HL-60 (cell line): ENCODE measurements at regions not wholly inside any gene's neighbourhood (a gene's known extent, or its start where the extent isn't known, plus 50 kb on each side); places are given as distances from the start of the nearest gene placed in this dataset.

Experiments
- GABPA ChIP-seq: IDR thresholded peaks from 2 replicates; pipeline ENCODE4 v1.6.1; 2012; ENCODE audit warnings: low read depth
- POLR2AphosphoS5 ChIP-seq: IDR thresholded peaks from 2 replicates; pipeline ENCODE4 v1.6.1; 2012; ENCODE audit warnings: low read depth
- TF ChIP-seq, protein P1 (sequence below): IDR thresholded peaks from one replicate; pipeline ENCODE4 v1.5.1; 2011; ENCODE audit warnings: low read length, control low read depth, inconsistent platforms; ENCODE audit not compliant: insufficient read depth
- TF ChIP-seq, protein P2 (sequence below): IDR thresholded peaks from 2 replicates; pipeline ENCODE4 v1.6.1; 2012; ENCODE audit warnings: low read depth; ENCODE audit not compliant: insufficient replicate concordance

DNA sequence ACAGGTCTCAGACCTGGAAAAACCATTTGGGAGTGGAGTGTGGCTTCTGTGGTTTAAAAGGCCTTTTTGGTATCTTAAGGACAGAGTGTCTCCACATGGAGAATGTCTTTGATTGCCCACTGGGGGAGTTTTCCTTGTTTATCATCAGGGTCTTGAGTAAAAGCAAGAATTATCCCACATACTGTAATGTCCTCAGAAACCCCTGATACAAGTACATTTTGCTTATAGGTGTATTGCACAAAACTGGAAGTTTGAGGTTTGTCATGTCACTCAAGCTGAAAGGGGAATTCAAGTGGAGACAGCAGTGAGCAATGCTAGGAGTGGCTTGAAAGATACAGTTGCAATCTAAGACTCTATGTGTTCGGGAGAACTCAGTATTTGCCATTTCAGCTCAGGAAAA lies 62.7 kb upstream of the GRAMD2B start:
- TF ChIP-seq, protein P1, sequence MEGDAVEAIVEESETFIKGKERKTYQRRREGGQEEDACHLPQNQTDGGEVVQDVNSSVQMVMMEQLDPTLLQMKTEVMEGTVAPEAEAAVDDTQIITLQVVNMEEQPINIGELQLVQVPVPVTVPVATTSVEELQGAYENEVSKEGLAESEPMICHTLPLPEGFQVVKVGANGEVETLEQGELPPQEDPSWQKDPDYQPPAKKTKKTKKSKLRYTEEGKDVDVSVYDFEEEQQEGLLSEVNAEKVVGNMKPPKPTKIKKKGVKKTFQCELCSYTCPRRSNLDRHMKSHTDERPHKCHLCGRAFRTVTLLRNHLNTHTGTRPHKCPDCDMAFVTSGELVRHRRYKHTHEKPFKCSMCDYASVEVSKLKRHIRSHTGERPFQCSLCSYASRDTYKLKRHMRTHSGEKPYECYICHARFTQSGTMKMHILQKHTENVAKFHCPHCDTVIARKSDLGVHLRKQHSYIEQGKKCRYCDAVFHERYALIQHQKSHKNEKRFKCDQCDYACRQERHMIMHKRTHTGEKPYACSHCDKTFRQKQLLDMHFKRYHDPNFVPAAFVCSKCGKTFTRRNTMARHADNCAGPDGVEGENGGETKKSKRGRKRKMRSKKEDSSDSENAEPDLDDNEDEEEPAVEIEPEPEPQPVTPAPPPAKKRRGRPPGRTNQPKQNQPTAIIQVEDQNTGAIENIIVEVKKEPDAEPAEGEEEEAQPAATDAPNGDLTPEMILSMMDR = no peak
- TF ChIP-seq, protein P2, sequence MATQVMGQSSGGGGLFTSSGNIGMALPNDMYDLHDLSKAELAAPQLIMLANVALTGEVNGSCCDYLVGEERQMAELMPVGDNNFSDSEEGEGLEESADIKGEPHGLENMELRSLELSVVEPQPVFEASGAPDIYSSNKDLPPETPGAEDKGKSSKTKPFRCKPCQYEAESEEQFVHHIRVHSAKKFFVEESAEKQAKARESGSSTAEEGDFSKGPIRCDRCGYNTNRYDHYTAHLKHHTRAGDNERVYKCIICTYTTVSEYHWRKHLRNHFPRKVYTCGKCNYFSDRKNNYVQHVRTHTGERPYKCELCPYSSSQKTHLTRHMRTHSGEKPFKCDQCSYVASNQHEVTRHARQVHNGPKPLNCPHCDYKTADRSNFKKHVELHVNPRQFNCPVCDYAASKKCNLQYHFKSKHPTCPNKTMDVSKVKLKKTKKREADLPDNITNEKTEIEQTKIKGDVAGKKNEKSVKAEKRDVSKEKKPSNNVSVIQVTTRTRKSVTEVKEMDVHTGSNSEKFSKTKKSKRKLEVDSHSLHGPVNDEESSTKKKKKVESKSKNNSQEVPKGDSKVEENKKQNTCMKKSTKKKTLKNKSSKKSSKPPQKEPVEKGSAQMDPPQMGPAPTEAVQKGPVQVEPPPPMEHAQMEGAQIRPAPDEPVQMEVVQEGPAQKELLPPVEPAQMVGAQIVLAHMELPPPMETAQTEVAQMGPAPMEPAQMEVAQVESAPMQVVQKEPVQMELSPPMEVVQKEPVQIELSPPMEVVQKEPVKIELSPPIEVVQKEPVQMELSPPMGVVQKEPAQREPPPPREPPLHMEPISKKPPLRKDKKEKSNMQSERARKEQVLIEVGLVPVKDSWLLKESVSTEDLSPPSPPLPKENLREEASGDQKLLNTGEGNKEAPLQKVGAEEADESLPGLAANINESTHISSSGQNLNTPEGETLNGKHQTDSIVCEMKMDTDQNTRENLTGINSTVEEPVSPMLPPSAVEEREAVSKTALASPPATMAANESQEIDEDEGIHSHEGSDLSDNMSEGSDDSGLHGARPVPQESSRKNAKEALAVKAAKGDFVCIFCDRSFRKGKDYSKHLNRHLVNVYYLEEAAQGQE = no peak
- TF ChIP-seq GABPA (no peak), POLR2AphosphoS5 (no peak)
